Neural progenitor cell (in vitro differentiated cells): ENCODE measurements at regions not wholly inside any gene's neighbourhood (a gene's known extent, or its start where the extent isn't known, plus 50 kb on each side); places are given as distances from the start of the nearest gene placed in this dataset.

ENCODE experiments used
- CTCF ChIP-seq: fragments of 200-600 bp; sonication (generic); IDR thresholded peaks from 2 replicates; pipeline ENCODE4 v1.5.1; 2017; ENCODE audit warnings: antibody characterized with exemption, mild to moderate bottlenecking
- EZH2phosphoT487 ChIP-seq: fragments of 200-600 bp; sonication (generic); IDR thresholded peaks from 2 replicates; pipeline ENCODE4 v1.6.1; 2017; ENCODE audit warnings: antibody characterized with exemption

GRCh38 chr7:33819658-33820057 is 85.7 kb upstream of the BMPER start:
- TF ChIP-seq CTCF = no peak
- no peak for TF ChIP-seq EZH2phosphoT487
